Anterior cingulate cortex (tissue), 58 donors: ENCODE measurements at regions not wholly inside any gene's neighbourhood (a gene's known extent, or its start where the extent isn't known, plus 50 kb on each side); places are given as distances from the start of the nearest gene placed in this dataset.
A peak's percentile ranks its signal among the peaks of the same experiment; 100 is the strongest.

ENCODE experiments used
- DNase-seq, 58 donors: peaks; one replicate each; lab custom pipeline; 2025; lab: John Stamatoyannopoulos, UW

GRCh38 chr5:174423558-174423957 lies 300.8 kb upstream of the MSX2 start:
- no peak for DNase-seq

DNA sequence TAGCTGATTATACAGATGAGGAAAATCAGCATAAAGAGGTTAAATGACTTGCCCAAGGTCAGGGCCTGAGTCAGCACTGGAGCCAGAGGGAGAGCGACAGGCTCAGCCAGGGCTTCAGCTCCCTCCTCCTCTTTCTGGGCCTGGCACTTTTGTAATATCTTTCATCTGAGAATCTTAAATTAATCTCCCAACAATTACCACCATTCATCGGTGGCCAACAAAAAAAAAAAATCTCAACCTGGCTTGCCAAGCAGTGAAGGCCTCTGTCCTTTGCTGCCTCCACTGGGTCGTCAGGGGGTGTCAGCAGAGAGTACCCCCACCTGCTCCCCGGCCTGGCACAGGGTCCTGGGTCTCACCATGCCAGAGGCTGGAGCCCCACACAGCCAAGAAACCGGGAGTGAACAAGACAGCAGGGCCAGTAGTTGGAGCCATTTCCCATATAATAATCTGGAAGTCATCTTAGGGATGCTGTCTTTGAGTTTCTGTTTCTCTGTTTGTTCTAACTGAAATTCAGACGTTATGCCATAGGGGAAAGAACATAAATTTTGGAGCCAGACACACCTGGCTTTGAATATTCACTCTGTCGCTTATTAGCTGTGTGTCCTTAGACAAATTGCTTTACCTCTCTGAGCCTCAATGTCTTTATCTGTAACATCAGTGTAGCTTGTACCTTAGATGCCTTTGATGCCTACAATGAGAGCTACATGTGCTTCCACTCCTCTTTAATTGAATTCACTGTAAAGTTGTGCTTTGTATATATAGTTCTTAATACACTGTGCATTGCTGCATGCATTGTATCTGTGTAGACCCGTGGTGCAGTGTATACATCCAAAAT lies 299.9 kb upstream of the MSX2 start:
- DNase-seq, result peak in 50 of 58 donors; percentile 9 to 84 (median 48)

- peak in 2 of 58 donors; percentile 2 to 11 for DNase-seq
Observed at GRCh38 chr5:174425271-174425963, 299.0 kb upstream of the MSX2 start.

DNA sequence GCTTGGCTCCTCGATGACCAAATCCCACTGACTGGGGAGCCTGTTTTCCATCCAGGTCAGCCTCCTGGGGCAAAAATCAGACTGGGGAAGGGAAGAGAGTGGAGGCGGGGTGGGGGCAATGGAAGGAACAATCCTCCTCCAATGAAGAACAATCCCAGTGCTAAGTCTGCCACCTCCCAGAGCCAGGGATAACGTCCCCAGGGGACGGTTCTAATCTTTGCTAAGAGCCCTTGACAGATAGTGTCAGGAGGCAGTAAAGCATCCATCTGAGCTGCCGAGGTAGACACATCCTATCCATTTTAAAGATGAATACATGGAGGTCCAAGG lies 298.5 kb upstream of the MSX2 start:
- no peak for DNase-seq

- DNase-seq, result no peak
Observed at GRCh38 chr5:174426388-174426787, 298.0 kb upstream of the MSX2 start.

DNA sequence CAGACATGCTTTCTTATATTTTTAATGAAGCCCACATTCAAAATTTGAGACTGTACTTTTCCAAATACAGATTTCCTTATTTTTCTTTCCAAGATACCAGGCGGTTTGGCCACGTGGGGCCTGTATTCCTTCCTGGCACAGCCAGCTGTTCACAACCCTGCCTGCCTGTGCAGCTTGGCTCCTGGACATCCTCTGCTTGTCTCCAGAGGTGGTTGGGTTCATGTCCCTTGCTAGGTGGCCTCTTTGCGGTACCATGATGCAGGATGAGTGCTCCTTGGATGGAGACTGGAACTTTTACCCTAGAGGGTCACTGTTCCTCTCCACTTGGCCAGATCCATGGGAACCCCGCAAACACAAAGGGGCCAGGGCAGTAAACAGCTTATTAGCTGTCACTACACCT lies 297.5 kb upstream of the MSX2 start:
- DNase-seq, result peak in 5 of 58 donors; percentile 7 to 35 (median 27)

GRCh38 chr5:174427304-174427703 lies 297.1 kb upstream of the MSX2 start:
- peak in 1 of 58 donors; percentile 29 for DNase-seq

DNA sequence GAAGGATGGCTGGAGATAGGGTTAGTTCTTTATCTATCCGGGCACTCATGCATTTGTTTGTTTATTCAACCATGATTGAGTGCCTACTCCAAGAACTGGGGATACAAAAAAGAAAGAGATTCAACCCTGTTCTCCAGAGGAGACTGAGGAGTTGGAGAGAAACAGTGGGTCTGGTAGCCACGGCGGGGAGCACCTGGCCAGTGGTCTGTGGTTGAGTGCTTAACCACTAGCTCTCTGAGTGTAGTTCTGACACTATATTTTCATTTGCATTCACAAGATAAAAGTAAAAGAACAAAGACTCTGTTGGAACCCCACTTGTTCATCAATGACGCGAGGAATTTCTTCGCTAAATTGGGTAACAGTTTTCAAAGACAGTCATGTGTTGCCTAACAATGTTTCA lies 295.5 kb upstream of the MSX2 start:
- no peak for DNase-seq

- DNase-seq, result no peak
Observed at GRCh38 chr5:174430940-174431339, 293.4 kb upstream of the MSX2 start.

- no peak for DNase-seq
Observed at GRCh38 chr5:174431504-174431903, 292.9 kb upstream of the MSX2 start.

DNA sequence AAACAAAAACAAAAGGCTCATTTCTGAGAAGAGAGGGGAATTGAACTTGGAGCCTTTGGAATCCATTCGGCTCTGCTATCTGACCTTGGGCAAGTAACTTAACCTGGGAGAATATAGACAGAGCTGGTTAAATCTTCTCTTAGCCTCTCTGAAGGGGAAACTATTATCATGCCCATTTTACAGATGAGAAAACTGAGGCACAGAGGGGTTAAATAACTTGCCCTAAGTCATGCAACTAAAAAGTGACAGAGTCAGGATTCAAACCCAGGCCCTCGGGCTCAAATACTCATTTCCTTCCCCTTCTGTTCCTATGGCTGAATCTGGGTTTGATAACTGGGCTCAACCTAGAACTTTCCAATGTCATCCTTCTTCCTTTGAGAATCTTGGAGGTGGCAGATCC lies 291.3 kb upstream of the MSX2 start:
- DNase-seq, result no peak

DNA sequence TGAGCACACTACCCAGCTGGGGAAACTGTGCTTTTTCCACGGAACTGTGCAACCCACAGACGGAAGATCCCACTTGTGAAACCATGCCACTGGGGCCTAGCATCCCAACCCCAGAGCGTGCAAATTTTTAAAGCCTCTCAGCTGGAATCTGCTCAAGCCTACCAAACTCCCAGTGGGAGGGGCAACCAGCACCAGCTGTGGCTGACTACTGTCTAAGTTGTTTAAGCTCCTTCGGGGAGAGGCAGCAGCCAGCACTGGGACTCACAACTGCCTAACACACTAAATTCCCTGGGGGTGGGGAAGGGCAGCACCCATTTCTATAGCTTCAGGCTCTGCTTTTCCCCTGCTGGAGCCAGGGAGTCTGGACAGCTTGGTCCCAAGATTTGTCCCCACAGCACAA lies 287.6 kb upstream of the MSX2 start:
- no peak for DNase-seq

DNA sequence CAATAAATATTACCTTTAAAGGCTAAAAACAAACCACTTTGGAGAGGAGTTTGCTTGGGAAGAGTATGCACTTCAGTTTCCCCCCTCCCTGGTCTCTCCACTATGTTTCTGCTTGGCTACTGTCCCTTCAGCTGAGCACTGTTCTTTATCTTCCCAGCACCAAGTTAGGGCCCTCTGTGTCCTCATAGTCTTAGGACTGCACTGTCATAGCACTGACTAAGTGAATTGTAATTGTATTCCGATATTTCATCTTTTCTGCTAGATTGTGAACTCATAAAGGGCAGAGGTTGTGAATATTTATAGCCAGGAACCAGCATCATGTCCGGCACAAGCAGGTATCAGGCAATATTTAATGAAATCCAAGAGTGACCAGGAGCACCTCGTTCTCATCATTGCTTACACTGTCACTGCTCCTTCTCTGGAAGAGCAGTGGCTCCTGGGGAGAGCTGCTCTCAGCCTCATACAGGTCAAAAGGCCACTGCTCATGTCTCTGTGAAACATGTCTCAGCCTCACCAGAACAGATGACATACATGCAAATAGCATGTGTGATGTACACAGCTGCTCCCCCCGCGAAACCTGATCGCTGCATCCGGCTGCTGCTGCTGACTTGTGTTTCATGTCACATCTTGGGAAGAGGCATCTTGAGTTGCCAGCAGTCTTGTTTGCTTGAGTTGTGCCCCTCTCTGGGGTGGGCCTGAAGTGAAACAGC lies 279.7 kb upstream of the MSX2 start:
- DNase-seq, result no peak

- DNase-seq, result no peak
Observed at GRCh38 chr5:174446446-174446845, 277.9 kb upstream of the MSX2 start.

DNA sequence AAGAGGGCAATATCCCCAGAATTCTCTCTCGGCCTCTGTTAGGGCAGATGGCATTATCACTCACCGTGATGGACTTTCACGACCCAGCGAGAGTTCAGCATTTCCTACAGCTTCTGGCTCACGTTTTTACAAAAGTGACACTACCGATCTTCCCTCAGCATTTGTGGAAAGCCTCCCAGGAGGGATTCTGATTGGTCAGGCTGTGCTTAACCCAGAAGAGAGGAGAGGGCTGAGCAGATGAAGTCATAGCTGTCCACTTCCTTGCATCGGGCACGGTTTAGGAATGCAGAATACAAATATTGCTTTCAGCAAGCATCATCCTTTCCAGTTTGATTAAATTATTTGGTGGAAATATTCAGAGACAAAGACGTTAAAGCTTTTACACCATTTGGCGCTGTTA lies 277.4 kb upstream of the MSX2 start:
- no peak for DNase-seq

GRCh38 chr5:174448041-174448440 lies 276.3 kb upstream of the MSX2 start:
- DNase-seq, result no peak

- no peak for DNase-seq
Observed at GRCh38 chr5:174448662-174449061, 275.7 kb upstream of the MSX2 start.

- peak in 7 of 58 donors; percentile 2 to 23 (median 4) for DNase-seq
Observed at GRCh38 chr5:174453690-174454089, 270.7 kb upstream of the MSX2 start.

- no peak for DNase-seq
Observed at GRCh38 chr5:174454464-174454863, 269.9 kb upstream of the MSX2 start.

- DNase-seq, result no peak
Observed at GRCh38 chr5:174454890-174455289, 269.5 kb upstream of the MSX2 start.

GRCh38 chr5:174455301-174455700 lies 269.1 kb upstream of the MSX2 start:
- no peak for DNase-seq
